NCI-H748 (cell line): ENCODE measurements at regions not wholly inside any gene's neighbourhood (a gene's known extent, or its start where the extent isn't known, plus 50 kb on each side); places are given as distances from the start of the nearest gene placed in this dataset.

Experiments used
- DNase-seq: peaks from one replicate; lab custom pipeline; 2025; ENCODE audit not compliant: unreplicated experiment; lab: John Stamatoyannopoulos, UW

GRCh38 chr14:34219661-34220377 is 242.2 kb downstream of the SPTSSA start:
- DNase-seq = no peak

DNA sequence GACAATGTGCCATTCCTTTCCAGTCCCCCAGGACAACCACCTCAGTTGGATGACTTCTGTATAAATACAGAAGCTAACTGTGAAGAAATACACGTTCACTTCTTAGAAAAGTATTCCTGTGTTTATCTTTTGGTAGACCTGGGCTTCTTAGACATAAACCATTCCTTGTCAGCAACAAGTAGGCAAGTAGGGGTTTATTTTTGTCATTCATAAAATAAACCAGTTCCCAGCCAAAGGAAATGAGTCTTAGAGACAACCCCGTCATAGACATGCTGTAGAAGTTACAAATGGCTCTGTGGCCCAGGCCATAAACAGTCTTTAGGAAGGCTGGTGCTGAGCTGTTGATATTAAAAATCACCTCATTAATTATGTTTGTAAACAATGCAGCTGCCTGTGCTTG is 243.2 kb downstream of the SPTSSA start:
- no peak for DNase-seq

- DNase-seq = no peak
These were observed 247.1 kb downstream of the SPTSSA start for GRCh38 chr14:34214961-34215360.

- DNase-seq = no peak
These were observed 248.7 kb downstream of the SPTSSA start for GRCh38 chr14:34213332-34213731.

GRCh38 chr14:34212172-34212929 is 249.7 kb downstream of the SPTSSA start:
- no peak for DNase-seq

DNA sequence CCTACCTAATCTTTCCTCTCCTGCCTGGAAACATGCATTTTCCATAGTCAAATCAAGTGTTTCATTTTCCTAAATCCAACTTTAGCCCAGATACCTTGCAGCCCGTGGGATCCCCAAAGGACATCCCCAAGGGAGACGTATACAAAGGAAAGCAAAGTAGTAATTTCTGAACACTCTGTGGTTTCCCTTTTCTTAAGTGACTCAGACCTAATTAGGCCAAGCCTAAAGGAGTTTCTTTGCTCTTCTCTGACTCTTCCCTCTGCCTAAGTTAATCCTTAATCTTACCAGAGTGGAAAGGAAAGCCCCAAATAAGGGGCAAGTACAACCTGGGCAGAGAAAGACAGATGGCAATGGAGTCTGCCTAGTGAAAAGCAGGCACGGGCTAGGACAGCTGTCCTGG is 250.3 kb downstream of the SPTSSA start:
- DNase-seq = no peak

GRCh38 chr14:34208532-34208931 is 253.5 kb downstream of the SPTSSA start:
- DNase-seq = no peak

DNA sequence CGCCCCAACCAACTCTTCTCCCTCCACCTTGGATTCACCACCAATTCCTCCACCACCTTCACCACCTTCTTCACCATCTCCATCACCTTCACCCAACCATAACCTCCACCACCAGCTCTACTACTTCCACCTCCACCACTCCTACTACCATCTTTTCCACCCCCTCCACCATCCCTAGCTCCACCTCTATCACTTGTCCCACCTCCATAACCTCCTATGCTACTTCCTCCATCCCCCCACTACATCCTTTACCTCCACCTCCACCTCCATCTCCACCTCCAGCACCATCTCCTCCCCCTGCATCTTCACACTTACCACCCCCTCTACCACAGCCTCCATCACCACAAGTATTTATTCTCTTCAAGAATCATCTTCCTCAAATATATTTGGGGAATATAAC is 254.9 kb upstream of the EGLN3 start:
- DNase-seq = no peak

GRCh38 chr14:34204774-34205173 is 253.9 kb upstream of the EGLN3 start:
- no peak for DNase-seq

GRCh38 chr14:34203251-34203722 is 252.4 kb upstream of the EGLN3 start:
- no peak for DNase-seq

GRCh38 chr14:34201909-34202637 is 251.2 kb upstream of the EGLN3 start:
- no peak for DNase-seq

DNA sequence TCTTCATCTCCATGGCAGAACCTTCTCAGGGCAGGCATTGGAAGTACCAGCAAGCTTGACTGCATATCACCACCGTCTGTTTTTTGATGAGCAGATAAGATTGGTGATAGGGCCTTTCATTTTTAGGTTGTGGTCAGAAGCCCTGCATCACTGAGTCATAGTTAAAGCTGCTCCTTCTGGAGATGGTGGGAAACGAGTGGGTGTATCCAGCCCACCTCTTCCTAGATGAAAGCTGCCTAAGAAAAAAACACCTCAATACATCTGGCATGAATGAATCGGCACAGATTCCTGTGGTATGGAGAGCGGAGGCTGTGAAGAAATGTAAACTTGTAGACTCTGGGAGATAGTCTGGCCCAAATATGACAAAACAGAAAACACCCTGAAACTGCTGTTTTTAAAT is 248.7 kb upstream of the EGLN3 start:
- DNase-seq = no peak

GRCh38 chr14:34198096-34198495 is 247.2 kb upstream of the EGLN3 start:
- DNase-seq = no peak

DNA sequence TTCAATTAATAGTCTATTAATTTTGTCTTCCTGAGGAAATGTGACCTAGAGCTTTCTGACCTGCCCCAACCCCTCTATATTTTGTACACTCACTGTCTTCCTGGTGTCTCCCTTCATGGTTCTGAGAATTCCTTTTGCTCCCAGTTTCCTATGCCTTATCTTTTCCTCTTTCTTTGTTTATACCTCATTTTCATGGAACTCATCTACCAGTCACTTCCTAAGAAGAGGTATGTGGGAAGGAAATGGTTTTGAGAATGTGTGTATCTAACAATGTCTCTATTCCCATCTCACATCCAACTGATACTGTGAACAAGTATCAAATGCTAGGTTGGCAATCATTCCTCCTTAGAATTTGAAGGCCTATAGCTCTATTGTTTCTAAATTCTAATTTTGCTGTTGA is 245.1 kb upstream of the EGLN3 start:
- no peak for DNase-seq

DNA sequence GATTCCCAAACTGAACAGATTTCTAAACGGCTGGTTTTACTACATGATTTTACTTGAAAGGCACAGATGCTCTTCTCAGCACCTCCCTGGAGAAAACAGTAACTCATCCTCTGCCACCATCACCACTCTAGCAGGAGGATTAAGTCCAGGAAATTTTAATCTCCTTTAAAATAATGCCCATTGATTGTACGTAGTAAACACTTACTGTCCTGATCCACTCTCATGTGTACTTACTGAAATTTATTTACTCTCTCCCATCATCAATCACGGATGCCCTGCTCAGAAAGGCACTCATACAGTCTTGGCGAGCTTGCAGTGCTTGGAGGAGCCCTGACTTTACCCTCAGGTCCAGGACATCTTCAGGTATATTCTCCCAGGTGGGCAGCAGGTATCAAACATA is 239.8 kb upstream of the EGLN3 start:
- DNase-seq = no peak

DNA sequence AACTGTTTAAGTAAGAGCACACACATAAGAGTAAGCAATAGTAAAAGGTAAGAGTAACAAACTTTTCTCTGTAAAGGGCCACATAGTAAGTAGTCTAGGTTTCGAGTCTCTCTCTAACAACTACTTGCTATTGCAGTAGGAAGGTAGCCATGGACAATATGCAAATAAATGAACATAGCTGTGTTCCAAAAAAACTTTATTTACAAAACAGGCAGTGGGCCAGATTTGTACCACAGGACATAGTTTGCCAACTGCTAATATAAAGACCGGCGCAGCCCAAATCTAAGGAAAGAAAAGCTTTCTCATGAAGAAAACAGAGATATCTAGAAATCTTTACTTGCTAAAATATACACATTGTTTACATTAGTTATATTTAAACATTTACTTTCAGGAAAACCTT is 239.0 kb upstream of the EGLN3 start:
- DNase-seq = no peak

- DNase-seq = no peak
These were observed 236.7 kb upstream of the EGLN3 start for GRCh38 chr14:34187519-34188044.

DNA sequence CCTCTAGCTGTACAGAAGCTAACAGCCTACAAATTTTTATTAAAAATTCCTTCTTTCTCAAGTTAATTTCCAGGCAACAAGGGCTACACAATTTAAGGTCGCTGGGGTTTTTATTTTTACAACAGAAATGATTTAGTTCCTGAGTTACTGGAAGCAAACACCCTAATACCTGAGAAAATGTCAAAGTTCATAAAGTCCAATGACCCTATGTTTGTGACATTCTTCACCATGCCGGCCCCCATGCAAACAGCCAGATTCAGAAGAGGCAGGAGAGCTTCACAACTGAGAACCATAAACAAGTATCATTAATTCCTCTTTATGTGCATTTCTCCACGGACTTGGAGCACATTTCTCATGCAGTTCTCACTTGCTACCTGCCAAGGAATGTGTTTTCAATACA is 236.2 kb upstream of the EGLN3 start:
- no peak for DNase-seq

GRCh38 chr14:34184126-34184525 is 233.3 kb upstream of the EGLN3 start:
- DNase-seq = no peak

DNA sequence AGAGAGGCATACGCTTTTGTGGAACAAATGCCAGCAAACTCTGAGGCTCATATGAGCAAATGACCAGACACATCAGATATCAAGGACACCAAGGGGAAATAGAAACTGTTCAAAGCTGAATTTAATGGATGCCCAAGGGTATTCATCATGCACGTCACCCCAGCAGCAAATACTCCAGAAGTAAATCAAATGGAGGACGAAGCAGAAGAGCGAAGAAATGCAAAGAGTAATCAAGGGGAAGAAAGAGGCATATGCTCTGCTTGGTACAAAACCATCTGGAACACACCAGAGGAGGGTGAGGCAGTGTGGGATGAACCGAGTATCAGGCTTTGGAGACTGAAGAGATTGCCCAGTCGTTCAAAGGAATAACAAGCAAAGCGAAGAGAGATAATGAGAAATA is 232.6 kb upstream of the EGLN3 start:
- no peak for DNase-seq

GRCh38 chr14:34181338-34181737 is 230.5 kb upstream of the EGLN3 start:
- peak; percentile 59 for DNase-seq

GRCh38 chr14:34180869-34181268 is 230.0 kb upstream of the EGLN3 start:
- DNase-seq = peak; percentile 39
